ENCODE measurements at regions not wholly inside any gene's neighbourhood (a gene's known extent, or its start where the extent isn't known, plus 50 kb on each side); places are given as distances from the start of the nearest gene placed in this dataset.

GRCh38 chr16:88298181-88298832 lies 84.5 kb upstream of the ZNF469 start:
- in situ Hi-C loops (cut with HindIII; ENCODE audit: low pct_unique_long_range_greater_than_20kb, low sequenced_read_pairs): no loop called here
- no peak for DNase-seq (ENCODE audit: low read depth in 1 of 2, low spot score in 1 of 2)
- no peak for TF ChIP-seq JUND (IDR thresholded peaks at IDR 0.05; ENCODE audit: low read depth)

GRCh38 chr16:88298833-88299745 lies 83.7 kb upstream of the ZNF469 start:
- no peak for TF ChIP-seq JUND (IDR thresholded peaks at IDR 0.05; ENCODE audit: low read depth)
- DNase-seq (ENCODE audit: low read depth in 1 of 2, low spot score in 1 of 2): no peak
- in situ Hi-C loops (cut with HindIII; ENCODE audit: low pct_unique_long_range_greater_than_20kb, low sequenced_read_pairs): no loop called here

GRCh38 chr16:88299751-88300462 lies 82.9 kb upstream of the ZNF469 start:
- no peak for DNase-seq (ENCODE audit: low read depth in 1 of 2, low spot score in 1 of 2)
- in situ Hi-C loops (cut with HindIII; ENCODE audit: low pct_unique_long_range_greater_than_20kb, low sequenced_read_pairs): no loop called here
- TF ChIP-seq JUND (IDR thresholded peaks at IDR 0.05; ENCODE audit: low read depth): no peak

GRCh38 chr16:88300463-88300835 lies 82.3 kb upstream of the ZNF469 start:
- no peak for DNase-seq (ENCODE audit: low read depth in 1 of 2, low spot score in 1 of 2)
- in situ Hi-C loops (cut with HindIII; ENCODE audit: low pct_unique_long_range_greater_than_20kb, low sequenced_read_pairs): no loop called here
- TF ChIP-seq JUND (IDR thresholded peaks at IDR 0.05; ENCODE audit: low read depth): no peak

- DNase-seq (ENCODE audit: low read depth in 1 of 2, low spot score in 1 of 2): no peak
- TF ChIP-seq JUND (IDR thresholded peaks at IDR 0.05; ENCODE audit: low read depth): no peak
- in situ Hi-C loops (cut with HindIII; ENCODE audit: low pct_unique_long_range_greater_than_20kb, low sequenced_read_pairs): no loop called here
These were observed 81.3 kb upstream of the ZNF469 start for GRCh38 chr16:88301431-88301830.

GRCh38 chr16:88301886-88302285 lies 80.9 kb upstream of the ZNF469 start:
- in situ Hi-C loops (cut with HindIII; ENCODE audit: low pct_unique_long_range_greater_than_20kb, low sequenced_read_pairs): no loop called here
- DNase-seq (ENCODE audit: low read depth in 1 of 2, low spot score in 1 of 2): no peak
- TF ChIP-seq JUND (IDR thresholded peaks at IDR 0.05; ENCODE audit: low read depth): no peak

- in situ Hi-C loops (cut with HindIII; ENCODE audit: low pct_unique_long_range_greater_than_20kb, low sequenced_read_pairs): no loop called here
- no peak for DNase-seq (ENCODE audit: low read depth in 1 of 2, low spot score in 1 of 2)
- TF ChIP-seq JUND (IDR thresholded peaks at IDR 0.05; ENCODE audit: low read depth): no peak
These were observed 80.1 kb upstream of the ZNF469 start for GRCh38 chr16:88302666-88303065.

- in situ Hi-C loops (cut with HindIII; ENCODE audit: low pct_unique_long_range_greater_than_20kb, low sequenced_read_pairs): no loop called here
- DNase-seq (ENCODE audit: low read depth in 1 of 2, low spot score in 1 of 2): no peak
- TF ChIP-seq JUND (IDR thresholded peaks at IDR 0.05; ENCODE audit: low read depth): no peak
These were observed 79.4 kb upstream of the ZNF469 start for GRCh38 chr16:88303405-88303804.

GRCh38 chr16:88303890-88304819 lies 78.6 kb upstream of the ZNF469 start:
- in situ Hi-C loops (cut with HindIII; ENCODE audit: low pct_unique_long_range_greater_than_20kb, low sequenced_read_pairs): no loop called here
- TF ChIP-seq JUND (IDR thresholded peaks at IDR 0.05; ENCODE audit: low read depth): no peak
- no peak for DNase-seq (ENCODE audit: low read depth in 1 of 2, low spot score in 1 of 2)

GRCh38 chr16:88305176-88305575 lies 77.6 kb upstream of the ZNF469 start:
- in situ Hi-C loops (cut with HindIII; ENCODE audit: low pct_unique_long_range_greater_than_20kb, low sequenced_read_pairs): no loop called here
- DNase-seq (ENCODE audit: low read depth in 1 of 2, low spot score in 1 of 2): no peak
- TF ChIP-seq JUND (IDR thresholded peaks at IDR 0.05; ENCODE audit: low read depth): no peak

- TF ChIP-seq JUND (IDR thresholded peaks at IDR 0.05; ENCODE audit: low read depth): no peak
- in situ Hi-C loops (cut with HindIII; ENCODE audit: low pct_unique_long_range_greater_than_20kb, low sequenced_read_pairs): no loop called here
- no peak for DNase-seq (ENCODE audit: low read depth in 1 of 2, low spot score in 1 of 2)
These were observed 76.3 kb upstream of the ZNF469 start for GRCh38 chr16:88306411-88306810.
